ENCODE measurements at regions not wholly inside any gene's neighbourhood (a gene's known extent, or its start where the extent isn't known, plus 50 kb on each side); places are given as distances from the start of the nearest gene placed in this dataset.

GRCh38 chr2:194301946-194302345 lies 1355.1 kb upstream of the SLC39A10 start:
- POLR2A ChIA-PET, result no interaction called here
- TF ChIP-seq, protein P1, sequence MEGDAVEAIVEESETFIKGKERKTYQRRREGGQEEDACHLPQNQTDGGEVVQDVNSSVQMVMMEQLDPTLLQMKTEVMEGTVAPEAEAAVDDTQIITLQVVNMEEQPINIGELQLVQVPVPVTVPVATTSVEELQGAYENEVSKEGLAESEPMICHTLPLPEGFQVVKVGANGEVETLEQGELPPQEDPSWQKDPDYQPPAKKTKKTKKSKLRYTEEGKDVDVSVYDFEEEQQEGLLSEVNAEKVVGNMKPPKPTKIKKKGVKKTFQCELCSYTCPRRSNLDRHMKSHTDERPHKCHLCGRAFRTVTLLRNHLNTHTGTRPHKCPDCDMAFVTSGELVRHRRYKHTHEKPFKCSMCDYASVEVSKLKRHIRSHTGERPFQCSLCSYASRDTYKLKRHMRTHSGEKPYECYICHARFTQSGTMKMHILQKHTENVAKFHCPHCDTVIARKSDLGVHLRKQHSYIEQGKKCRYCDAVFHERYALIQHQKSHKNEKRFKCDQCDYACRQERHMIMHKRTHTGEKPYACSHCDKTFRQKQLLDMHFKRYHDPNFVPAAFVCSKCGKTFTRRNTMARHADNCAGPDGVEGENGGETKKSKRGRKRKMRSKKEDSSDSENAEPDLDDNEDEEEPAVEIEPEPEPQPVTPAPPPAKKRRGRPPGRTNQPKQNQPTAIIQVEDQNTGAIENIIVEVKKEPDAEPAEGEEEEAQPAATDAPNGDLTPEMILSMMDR (IDR thresholded peaks at IDR 0.05), result no peak
- TF ChIP-seq EZH2 (IDR thresholded peaks at IDR 0.05; ENCODE audit: borderline replicate concordance, insufficient read depth, low read depth, low read length, poor library complexity, severe bottlenecking), result no peak
- Histone ChIP-seq H3K36me3 (replicated peaks in 1 of 2; ENCODE audit: control extremely low read depth in 1 of 2, control insufficient read depth in 1 of 2, extremely low read depth in 1 of 2, insufficient read depth in 2 of 2, low read length in 1 of 2) (no peaks in the 10 kb centered on the region), H3K27me3 (replicated peaks in 1 of 4; ENCODE audit: control extremely low read depth in 1 of 4, control insufficient read depth in 3 of 4, insufficient read depth in 4 of 4, low read length in 3 of 4) (no peaks in the 10 kb centered on the region), H3K9ac (ENCODE audit: low read length) (no peak overlapping the region), H3K79me2 (ENCODE audit: control insufficient read depth, insufficient read depth, low read length) (no peaks in the 10 kb centered on the region), H4K20me1 (ENCODE audit: control insufficient read depth, insufficient read depth, low read length, poor library complexity, severe bottlenecking) (no peaks in the 10 kb centered on the region), H3K4me1 (ENCODE audit: control insufficient read depth in 2 of 2, insufficient read depth in 2 of 2, low read length in 2 of 2) (no peaks in the 10 kb centered on the region), H3K4me3 (ENCODE audit: control extremely low read depth in 1 of 5, extremely low read depth in 1 of 5, insufficient read depth in 1 of 5, low read depth in 2 of 5, low read length in 4 of 5) (no peak overlapping the region), H3K4me2 (replicated peaks; ENCODE audit: low read depth, low read length, poor library complexity, severe bottlenecking) (no peak overlapping the region), H3K27ac (ENCODE audit: low read length in 2 of 2) (no peak overlapping the region), H2AFZ (ENCODE audit: insufficient read depth, low read depth, low read length, poor library complexity, severe bottlenecking) (no peak overlapping the region), H3K9me3 (ENCODE audit: control extremely low read depth in 1 of 3, control insufficient read depth in 2 of 3, insufficient read depth in 1 of 3, low read length in 2 of 3) (no peaks in the 10 kb centered on the region)
- Mint-ChIP-seq H3K27me3 (no peaks in the 10 kb centered on the region), H3K4me1 (no peaks in the 10 kb centered on the region), H3K27ac (no peak overlapping the region), H3K4me3 (no peak overlapping the region), H3K9me3 (ENCODE audit: insufficient read depth) (no peaks in the 10 kb centered on the region)
- intact Hi-C loops (cut with micrococcal nuclease), result no loop called here
- DNase-seq (no peak), ATAC-seq (ENCODE audit: low read depth) (no peak)
- CTCF ChIA-PET, result no interaction called here

DNA sequence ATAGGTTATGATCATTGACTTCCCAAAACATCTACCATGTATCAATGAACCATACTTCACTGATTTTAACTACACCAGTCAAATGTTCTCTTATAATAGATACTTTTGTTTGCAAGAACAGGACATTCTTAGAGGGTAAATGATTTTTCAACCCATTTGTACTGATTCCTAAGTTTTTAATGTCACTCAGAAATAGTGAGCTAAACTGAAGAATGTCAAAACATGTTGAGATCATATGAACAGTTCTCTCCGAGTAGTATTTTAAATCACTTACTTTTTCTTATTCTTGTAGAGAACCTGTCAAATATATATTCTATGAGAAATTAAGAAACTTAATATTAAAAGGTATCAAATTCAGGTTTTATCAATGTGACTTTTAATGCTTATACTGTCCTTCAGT lies 1362.9 kb upstream of the SLC39A10 start:
- H3K9me3 ChIP-seq (ENCODE audit: control extremely low read depth in 1 of 3, control insufficient read depth in 2 of 3, insufficient read depth in 1 of 3, low read length in 2 of 3), result no peaks in the 10 kb centered on the region
- ChIA-PET CTCF (no interaction called here), POLR2A (no interaction called here)
- Mint-ChIP-seq H3K27ac (no peak overlapping the region), H3K9me3 (ENCODE audit: insufficient read depth) (no peaks in the 10 kb centered on the region), H3K27me3 (no peaks in the 10 kb centered on the region), H3K4me3 (no peak overlapping the region), H3K4me1 (no peaks in the 10 kb centered on the region)
- no peak for TF ChIP-seq EZH2 (IDR thresholded peaks at IDR 0.05; ENCODE audit: borderline replicate concordance, insufficient read depth, low read depth, low read length, poor library complexity, severe bottlenecking)
- TF ChIP-seq, protein P1 (IDR thresholded peaks at IDR 0.05), result no peak
- no peaks in the 10 kb centered on the region for H3K27me3 ChIP-seq (replicated peaks in 1 of 4; ENCODE audit: control extremely low read depth in 1 of 4, control insufficient read depth in 3 of 4, insufficient read depth in 4 of 4, low read length in 3 of 4)
- WGBS (ENCODE audit: insufficient coverage), result no CpG with 5 or more reads among the region's 1 CpG
- H3K27ac ChIP-seq (ENCODE audit: low read length in 2 of 2), result no peak overlapping the region
- H3K4me1 ChIP-seq (ENCODE audit: control insufficient read depth in 2 of 2, insufficient read depth in 2 of 2, low read length in 2 of 2), result no peaks in the 10 kb centered on the region
- H4K20me1 ChIP-seq (ENCODE audit: control insufficient read depth, insufficient read depth, low read length, poor library complexity, severe bottlenecking), result no peaks in the 10 kb centered on the region
- no peak for DNase-seq
- no peak overlapping the region for H3K4me2 ChIP-seq (replicated peaks; ENCODE audit: low read depth, low read length, poor library complexity, severe bottlenecking)
- H2AFZ ChIP-seq (ENCODE audit: insufficient read depth, low read depth, low read length, poor library complexity, severe bottlenecking), result no peak overlapping the region
- no peaks in the 10 kb centered on the region for H3K36me3 ChIP-seq (replicated peaks in 1 of 2; ENCODE audit: control extremely low read depth in 1 of 2, control insufficient read depth in 1 of 2, extremely low read depth in 1 of 2, insufficient read depth in 2 of 2, low read length in 1 of 2)
- no peak overlapping the region for H3K9ac ChIP-seq (ENCODE audit: low read length)
- intact Hi-C loops (cut with micrococcal nuclease), result no loop called here
- H3K4me3 ChIP-seq (ENCODE audit: control extremely low read depth in 1 of 5, extremely low read depth in 1 of 5, insufficient read depth in 1 of 5, low read depth in 2 of 5, low read length in 4 of 5), result no peak overlapping the region
- H3K79me2 ChIP-seq (ENCODE audit: control insufficient read depth, insufficient read depth, low read length), result no peaks in the 10 kb centered on the region
- ATAC-seq (ENCODE audit: low read depth), result no peak

Data from B cell (primary cell).